ENCODE measurements at regions not wholly inside any gene's neighbourhood (a gene's known extent, or its start where the extent isn't known, plus 50 kb on each side); places are given as distances from the start of the nearest gene placed in this dataset.
A peak's percentile ranks its signal among the peaks of the same experiment; 100 is the strongest.
"Not testable (repeated sequence)": the region's sequence is repeated elsewhere in the genome, so short reads cannot be mapped to it uniquely, and the experiment has no call there.

- intact Hi-C loops (cut with micrococcal nuclease); H3K36me3 ChIP-seq (ENCODE audit: control insufficient read depth in 2 of 2, extremely low read depth in 1 of 2, insufficient read depth in 2 of 2, low read length in 2 of 2); H3K4me2 ChIP-seq (ENCODE audit: insufficient read depth, low read length); CTCF ChIA-PET; dilution Hi-C loops (cut with MboI; ENCODE audit: extremely low pct_ligation_motif_present, low sequenced_read_pairs); POLR2A ChIA-PET; H3K4me3 ChIP-seq (replicated peaks in 1 of 3; ENCODE audit: insufficient read depth in 1 of 3, low read depth in 1 of 3, low read length in 3 of 3); H3K9me3 ChIP-seq (replicated peaks; ENCODE audit: control insufficient read depth, insufficient read depth, low read length); FAIRE-seq; H3K27ac ChIP-seq (ENCODE audit: insufficient read depth, low read depth, low read length); BruUV-seq (replicated peaks); H3K9me1 ChIP-seq (replicated peaks; ENCODE audit: control insufficient read depth, extremely low read depth, insufficient read depth, low read length); H3K27me3 ChIP-seq (ENCODE audit: control insufficient read depth in 2 of 2, insufficient read depth in 2 of 2, low read length in 2 of 2); H3K79me2 ChIP-seq (ENCODE audit: control insufficient read depth, insufficient read depth, low read length); H3K9ac ChIP-seq (replicated peaks; ENCODE audit: extremely low read depth, insufficient read depth, low read length); H2AFZ ChIP-seq (ENCODE audit: low read depth, low read length); H3K4me1 ChIP-seq (ENCODE audit: control insufficient read depth, extremely low read depth, insufficient read depth, low read length); DNase-seq (ENCODE audit: low read depth, low spot score); H4K20me1 ChIP-seq (replicated peaks; ENCODE audit: control insufficient read depth, extremely low read depth, insufficient read depth, low read length): not testable (repeated sequence)
Observed at GRCh38 chr2:111367871-111368270, 247.2 kb downstream of the BCL2L11 start.

- H3K27me3 ChIP-seq (ENCODE audit: control insufficient read depth in 2 of 2, insufficient read depth in 2 of 2, low read length in 2 of 2); H3K27ac ChIP-seq (ENCODE audit: insufficient read depth, low read depth, low read length); dilution Hi-C loops (cut with MboI; ENCODE audit: extremely low pct_ligation_motif_present, low sequenced_read_pairs); H3K79me2 ChIP-seq (ENCODE audit: control insufficient read depth, insufficient read depth, low read length); H3K4me3 ChIP-seq (replicated peaks in 1 of 3; ENCODE audit: insufficient read depth in 1 of 3, low read depth in 1 of 3, low read length in 3 of 3); H3K9me1 ChIP-seq (replicated peaks; ENCODE audit: control insufficient read depth, extremely low read depth, insufficient read depth, low read length); H3K36me3 ChIP-seq (ENCODE audit: control insufficient read depth in 2 of 2, extremely low read depth in 1 of 2, insufficient read depth in 2 of 2, low read length in 2 of 2); H3K4me2 ChIP-seq (ENCODE audit: insufficient read depth, low read length); H2AFZ ChIP-seq (ENCODE audit: low read depth, low read length); CTCF ChIA-PET; DNase-seq (ENCODE audit: low read depth, low spot score); H3K4me1 ChIP-seq (ENCODE audit: control insufficient read depth, extremely low read depth, insufficient read depth, low read length); POLR2A ChIA-PET; H3K9ac ChIP-seq (replicated peaks; ENCODE audit: extremely low read depth, insufficient read depth, low read length); H4K20me1 ChIP-seq (replicated peaks; ENCODE audit: control insufficient read depth, extremely low read depth, insufficient read depth, low read length); FAIRE-seq; BruUV-seq (replicated peaks); H3K9me3 ChIP-seq (replicated peaks; ENCODE audit: control insufficient read depth, insufficient read depth, low read length); intact Hi-C loops (cut with micrococcal nuclease): not testable (repeated sequence)
Observed at GRCh38 chr2:111368288-111368687, 247.6 kb downstream of the BCL2L11 start.

- H3K4me2 ChIP-seq (ENCODE audit: insufficient read depth, low read length); H3K27me3 ChIP-seq (ENCODE audit: control insufficient read depth in 2 of 2, insufficient read depth in 2 of 2, low read length in 2 of 2); H3K9me1 ChIP-seq (replicated peaks; ENCODE audit: control insufficient read depth, extremely low read depth, insufficient read depth, low read length); POLR2A ChIA-PET; H3K36me3 ChIP-seq (ENCODE audit: control insufficient read depth in 2 of 2, extremely low read depth in 1 of 2, insufficient read depth in 2 of 2, low read length in 2 of 2); H3K4me3 ChIP-seq (replicated peaks in 1 of 3; ENCODE audit: insufficient read depth in 1 of 3, low read depth in 1 of 3, low read length in 3 of 3); dilution Hi-C loops (cut with MboI; ENCODE audit: extremely low pct_ligation_motif_present, low sequenced_read_pairs); intact Hi-C loops (cut with micrococcal nuclease); H3K27ac ChIP-seq (ENCODE audit: insufficient read depth, low read depth, low read length); H2AFZ ChIP-seq (ENCODE audit: low read depth, low read length); H3K9me3 ChIP-seq (replicated peaks; ENCODE audit: control insufficient read depth, insufficient read depth, low read length); H3K79me2 ChIP-seq (ENCODE audit: control insufficient read depth, insufficient read depth, low read length); DNase-seq (ENCODE audit: low read depth, low spot score); BruUV-seq (replicated peaks); H4K20me1 ChIP-seq (replicated peaks; ENCODE audit: control insufficient read depth, extremely low read depth, insufficient read depth, low read length); CTCF ChIA-PET; H3K4me1 ChIP-seq (ENCODE audit: control insufficient read depth, extremely low read depth, insufficient read depth, low read length); H3K9ac ChIP-seq (replicated peaks; ENCODE audit: extremely low read depth, insufficient read depth, low read length): not testable (repeated sequence)
- FAIRE-seq = peak; percentile 73
Observed at GRCh38 chr2:111373060-111373459, 252.3 kb downstream of the BCL2L11 start.

GRCh38 chr2:111373989-111374388 lies 253.3 kb downstream of the BCL2L11 start:
- H3K36me3 ChIP-seq (ENCODE audit: control insufficient read depth in 2 of 2, extremely low read depth in 1 of 2, insufficient read depth in 2 of 2, low read length in 2 of 2); H3K27me3 ChIP-seq (ENCODE audit: control insufficient read depth in 2 of 2, insufficient read depth in 2 of 2, low read length in 2 of 2); H3K4me3 ChIP-seq (replicated peaks in 1 of 3; ENCODE audit: insufficient read depth in 1 of 3, low read depth in 1 of 3, low read length in 3 of 3); H3K27ac ChIP-seq (ENCODE audit: insufficient read depth, low read depth, low read length); FAIRE-seq; H4K20me1 ChIP-seq (replicated peaks; ENCODE audit: control insufficient read depth, extremely low read depth, insufficient read depth, low read length); intact Hi-C loops (cut with micrococcal nuclease); BruUV-seq (replicated peaks); dilution Hi-C loops (cut with MboI; ENCODE audit: extremely low pct_ligation_motif_present, low sequenced_read_pairs); H2AFZ ChIP-seq (ENCODE audit: low read depth, low read length); H3K4me1 ChIP-seq (ENCODE audit: control insufficient read depth, extremely low read depth, insufficient read depth, low read length); H3K9me1 ChIP-seq (replicated peaks; ENCODE audit: control insufficient read depth, extremely low read depth, insufficient read depth, low read length); H3K9ac ChIP-seq (replicated peaks; ENCODE audit: extremely low read depth, insufficient read depth, low read length); H3K4me2 ChIP-seq (ENCODE audit: insufficient read depth, low read length); CTCF ChIA-PET; DNase-seq (ENCODE audit: low read depth, low spot score); POLR2A ChIA-PET; H3K79me2 ChIP-seq (ENCODE audit: control insufficient read depth, insufficient read depth, low read length); H3K9me3 ChIP-seq (replicated peaks; ENCODE audit: control insufficient read depth, insufficient read depth, low read length): not testable (repeated sequence)
